NCI-H526 treated with DMSO at 0.1 percent for 48 hours (cell line): ENCODE measurements at regions not wholly inside any gene's neighbourhood (a gene's known extent, or its start where the extent isn't known, plus 50 kb on each side); places are given as distances from the start of the nearest gene placed in this dataset.
A peak's percentile ranks its signal among the peaks of the same experiment; 100 is the strongest.
"Not testable (repeated sequence)": the region's sequence is repeated elsewhere in the genome, so short reads cannot be mapped to it uniquely, and the experiment has no call there.

ENCODE experiments used
- DNase-seq: peaks from one replicate; lab custom pipeline; 2025; lab: John Stamatoyannopoulos, UW

DNA sequence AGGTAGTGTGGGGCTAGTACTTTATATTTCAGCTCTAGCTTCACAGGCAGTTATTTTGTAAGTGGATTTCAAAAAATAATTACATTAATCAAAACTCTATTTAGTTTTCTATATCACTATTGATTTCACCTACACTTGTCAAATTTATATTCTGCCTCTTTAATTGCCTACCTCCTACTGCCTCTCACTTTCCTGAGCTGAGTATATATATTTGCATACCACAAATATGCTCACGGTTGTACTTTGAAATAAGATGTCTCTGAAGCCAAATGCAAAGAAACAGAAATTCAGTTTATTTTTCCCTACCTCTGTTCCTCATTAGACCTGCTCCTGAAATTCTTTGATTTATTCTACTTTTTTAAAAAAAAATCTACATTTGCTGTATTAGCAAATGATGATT, 309.3 kb upstream of the TGFBR2 start:
- DNase-seq: peak; percentile 73

DNA sequence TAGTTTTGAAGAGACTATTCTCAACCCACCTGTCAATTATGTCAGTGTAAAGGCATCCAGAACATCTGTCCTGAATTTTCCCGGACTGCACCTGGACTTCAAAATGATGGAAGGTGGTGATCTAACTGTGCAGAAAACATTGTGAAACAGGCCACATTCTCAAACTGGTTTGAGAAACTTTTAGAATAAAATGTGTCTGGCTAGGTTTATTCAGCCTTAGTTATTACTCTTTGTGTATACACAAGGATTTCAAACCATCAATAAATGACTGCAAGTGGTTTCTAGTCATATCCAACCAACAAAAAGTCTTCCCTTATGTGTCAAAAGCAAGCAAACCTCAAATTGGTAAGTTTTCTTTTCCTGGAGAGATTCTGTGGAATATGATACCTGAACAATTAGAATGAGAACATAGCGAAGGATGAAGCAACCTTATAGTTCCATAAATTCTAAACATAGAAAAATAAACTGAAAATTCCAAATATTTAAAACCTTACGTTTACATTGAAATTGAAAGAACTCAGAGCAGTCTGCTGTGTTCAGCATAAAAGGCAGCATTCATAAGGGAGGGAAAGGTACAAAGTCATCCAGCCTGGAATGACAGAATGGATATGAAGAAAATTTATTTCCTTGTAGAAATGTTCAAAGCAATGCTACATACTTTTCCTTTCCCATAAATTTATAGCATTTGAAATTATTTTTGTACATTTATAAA, 306.6 kb upstream of the TGFBR2 start:
- DNase-seq: no peak

DNA sequence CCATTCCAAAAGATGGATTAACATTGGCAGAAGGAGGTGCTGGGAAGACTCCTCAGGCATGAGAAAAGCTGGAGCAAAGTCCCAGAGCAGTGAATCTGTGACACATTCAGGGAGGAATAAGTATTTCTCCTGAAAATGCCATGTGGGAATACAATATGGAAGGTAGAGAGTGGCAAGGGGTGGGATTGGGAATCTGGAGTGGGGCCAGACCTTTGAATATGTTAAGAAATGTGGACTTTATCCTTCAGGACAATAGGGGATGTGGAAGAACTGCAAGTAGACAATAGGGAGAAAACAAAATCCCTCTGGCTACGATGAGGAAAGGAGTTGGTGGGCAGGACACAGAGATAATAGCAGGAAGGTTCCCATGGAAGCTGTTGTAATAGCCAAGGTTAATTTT, 305.6 kb upstream of the TGFBR2 start:
- no peak for DNase-seq

DNA sequence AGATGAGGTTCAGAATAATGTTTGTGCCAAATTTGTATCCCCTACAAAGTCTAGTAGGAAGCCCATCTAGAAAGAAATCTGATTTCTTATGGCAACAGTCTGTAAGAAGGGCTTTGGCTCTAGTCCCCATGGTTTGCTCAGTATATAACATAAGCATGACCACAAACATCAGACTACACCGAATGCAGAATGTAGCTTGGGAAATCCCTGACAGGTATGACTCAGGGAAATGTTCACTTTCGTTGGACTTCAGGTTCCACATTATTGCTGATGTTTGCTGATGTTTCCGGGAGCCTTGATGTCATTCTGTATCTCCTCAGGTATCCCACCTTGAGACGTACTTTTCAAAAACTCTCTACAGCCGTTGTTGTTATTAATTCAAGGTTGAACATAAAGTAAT, 304.4 kb upstream of the TGFBR2 start:
- DNase-seq: no peak

DNA sequence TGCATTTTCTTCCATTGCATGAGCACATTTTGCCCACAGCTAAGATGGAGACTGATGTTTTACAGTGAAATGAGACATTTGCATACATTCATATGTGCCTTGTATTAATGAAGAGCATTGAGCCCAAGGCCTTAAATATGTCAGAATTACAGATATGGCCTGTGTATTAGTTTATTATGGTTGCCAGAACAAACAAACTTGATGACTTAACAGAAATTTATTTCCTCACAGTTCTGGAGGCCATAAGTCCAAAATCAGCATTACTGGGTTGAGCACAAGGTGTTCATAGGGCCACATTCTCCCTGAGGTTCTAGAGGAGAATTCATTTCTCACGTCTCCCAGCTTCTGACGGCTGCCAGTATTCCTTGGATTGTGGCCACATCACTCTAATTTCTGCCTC, 302.6 kb upstream of the TGFBR2 start:
- DNase-seq: no peak

DNA sequence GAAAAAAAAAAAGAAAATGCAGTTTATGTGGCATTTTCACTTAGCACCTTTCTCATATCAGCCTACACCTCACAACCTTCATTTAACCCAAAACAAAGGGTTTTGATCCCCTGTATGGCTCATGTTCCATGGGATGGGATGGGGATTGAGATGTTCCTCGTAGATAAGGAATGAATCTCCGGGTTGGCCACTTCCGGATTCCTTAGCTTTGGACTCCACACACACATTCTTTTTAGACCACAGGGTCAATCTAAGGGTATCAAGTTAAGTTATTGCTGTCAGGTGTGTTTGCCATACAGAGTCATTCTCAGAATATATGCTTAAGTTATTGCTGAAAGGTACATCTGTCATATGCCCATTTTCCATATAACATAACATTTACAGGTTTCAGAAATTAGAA, 301.4 kb upstream of the TGFBR2 start:
- no peak for DNase-seq

DNA sequence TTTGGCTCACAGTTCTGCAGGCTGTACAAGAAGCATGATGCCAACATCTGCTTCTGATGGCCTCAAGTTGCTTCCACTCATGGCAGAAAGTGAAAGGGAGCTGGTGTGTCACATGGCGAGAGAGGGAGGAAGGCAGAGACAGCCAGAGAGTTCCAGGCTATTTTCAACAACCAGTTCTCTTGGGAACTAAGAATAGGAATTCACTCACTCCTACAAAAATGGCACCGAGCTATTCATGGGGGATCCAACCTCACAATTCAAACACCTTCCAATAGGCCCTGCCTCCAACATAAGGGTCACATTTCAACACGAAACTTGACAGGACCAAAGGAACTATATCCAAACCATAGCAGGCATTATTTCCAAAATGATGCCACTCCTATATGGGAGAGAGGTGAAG, 299.5 kb upstream of the TGFBR2 start:
- no peak for DNase-seq

DNA sequence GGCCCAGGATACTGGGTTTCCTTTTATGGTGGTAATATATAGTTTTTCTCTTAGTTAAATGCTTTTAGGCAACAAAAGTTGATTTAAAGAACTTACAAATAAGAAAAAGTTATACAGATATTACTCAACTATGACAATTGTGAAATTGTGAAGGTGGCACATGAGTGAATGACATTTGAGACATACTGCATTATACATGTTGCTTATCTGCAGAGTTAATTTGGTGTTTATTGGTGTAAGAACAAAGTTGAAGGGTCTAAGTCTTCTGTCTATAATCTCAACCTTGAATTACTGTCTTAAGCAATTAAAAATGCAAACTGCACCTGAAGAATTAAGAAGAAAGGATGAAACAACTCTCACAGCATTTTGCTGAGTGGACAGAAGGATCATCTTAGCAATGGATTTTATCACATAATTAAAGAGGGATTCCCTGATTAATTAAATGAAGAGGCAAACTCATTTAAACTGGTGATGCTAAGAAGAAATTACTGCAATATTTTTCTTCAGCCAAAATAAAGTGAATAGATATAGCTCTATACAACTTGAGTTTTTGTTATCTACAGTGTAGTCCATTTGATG, 298.9 kb upstream of the TGFBR2 start:
- DNase-seq: no peak

DNA sequence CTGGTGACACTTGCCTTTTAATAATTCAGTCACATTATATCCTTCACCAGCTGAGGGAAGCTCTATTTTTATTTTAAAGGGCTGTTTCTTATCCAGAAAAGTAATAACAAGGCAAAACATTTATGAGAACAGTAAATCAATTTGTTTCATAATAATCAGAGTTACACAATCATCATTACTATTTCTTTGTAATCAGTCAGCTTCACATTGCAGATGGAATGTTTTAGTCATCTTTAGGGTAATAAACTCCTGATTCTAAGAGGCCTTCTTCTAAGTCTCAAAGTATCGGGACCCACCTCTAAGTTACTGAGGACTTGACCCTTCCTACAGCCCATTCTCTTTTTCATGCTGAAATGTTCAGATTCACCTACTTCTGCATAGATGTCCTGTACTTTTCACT, 298.3 kb upstream of the TGFBR2 start:
- no peak for DNase-seq

DNA sequence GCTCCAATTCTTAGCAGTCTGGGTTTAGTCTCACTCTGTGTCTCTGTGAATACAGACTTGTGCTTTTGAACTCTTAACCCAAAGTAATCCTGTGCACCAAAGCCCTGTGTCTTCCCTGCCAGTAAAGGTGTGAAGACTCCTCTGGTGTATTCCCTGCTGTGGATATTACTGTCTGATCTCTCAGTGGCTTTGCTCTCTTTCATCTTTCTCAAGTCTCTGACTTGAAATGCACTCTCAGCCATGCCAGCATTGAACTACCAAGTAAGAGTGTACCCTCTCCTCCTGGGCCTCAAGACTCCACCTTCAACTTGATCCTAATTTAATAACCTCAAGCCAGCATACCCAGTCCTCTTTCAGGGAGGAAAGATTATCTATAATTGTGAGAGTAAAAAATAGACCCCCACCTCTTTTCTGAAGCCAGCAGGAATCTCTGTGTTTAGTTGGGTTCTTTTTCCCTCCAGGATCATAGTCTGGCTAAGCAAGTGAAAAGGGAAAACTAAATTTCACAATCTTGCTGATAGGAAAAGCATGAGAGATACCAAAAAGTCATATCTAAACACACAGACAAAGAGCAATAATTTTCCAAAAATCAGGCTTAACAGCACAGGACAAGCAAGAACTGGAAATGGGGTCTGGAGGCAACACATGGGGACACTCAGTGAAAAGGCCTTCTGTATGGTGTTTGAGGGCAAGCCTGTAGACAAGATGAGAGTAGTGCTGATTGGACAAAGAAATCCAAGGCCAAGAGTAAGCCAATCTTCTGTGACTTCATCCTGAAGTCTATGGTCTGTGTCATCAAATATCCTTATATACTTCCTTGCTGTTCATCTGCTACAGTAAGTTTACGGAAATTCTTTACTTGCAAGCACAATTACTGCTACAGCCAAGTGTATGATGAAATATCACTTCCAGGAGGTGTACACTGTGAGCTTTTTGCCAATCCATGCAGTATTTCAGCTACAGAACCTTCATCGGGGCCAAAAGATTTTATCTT, 296.1 kb upstream of the TGFBR2 start:
- no peak for DNase-seq

DNA sequence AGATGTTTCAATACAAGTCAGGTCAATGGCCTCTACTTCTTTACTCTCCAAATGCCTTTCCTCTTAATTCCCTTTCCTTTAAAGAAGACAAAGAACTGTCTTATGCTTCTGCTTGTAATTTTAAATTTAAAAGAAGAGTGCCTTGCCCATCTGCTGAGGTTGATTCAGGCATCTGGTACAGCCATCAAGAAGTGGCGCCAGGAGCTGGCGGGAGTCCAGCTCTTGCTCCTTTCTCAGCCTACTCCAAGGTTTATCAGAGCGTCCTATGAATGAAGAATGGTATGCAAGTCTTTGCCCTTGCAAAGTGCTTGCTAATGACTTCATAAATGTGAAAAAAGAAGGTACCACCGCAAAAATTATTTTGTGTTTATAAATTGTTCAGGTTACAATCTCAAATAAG, 294.6 kb upstream of the TGFBR2 start:
- DNase-seq: no peak

DNA sequence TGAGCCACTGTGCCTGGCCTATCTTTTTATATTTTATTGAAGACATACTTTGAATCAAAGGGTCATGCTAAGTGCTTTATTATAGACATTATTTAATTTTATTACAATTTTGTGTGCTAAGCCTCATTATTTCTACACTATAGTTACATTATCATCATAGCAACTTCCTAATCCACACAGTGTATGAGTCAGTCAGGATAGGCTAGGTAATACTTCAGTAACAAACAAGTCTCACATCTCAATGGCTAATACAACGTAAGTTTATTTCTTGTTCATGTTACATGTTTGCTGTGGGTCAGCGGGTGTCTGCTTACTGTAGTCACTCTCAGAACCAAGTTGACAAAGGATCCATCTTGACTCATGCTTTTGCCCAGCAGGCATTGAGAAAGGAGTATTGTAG, 292.6 kb upstream of the TGFBR2 start:
- no peak for DNase-seq

DNA sequence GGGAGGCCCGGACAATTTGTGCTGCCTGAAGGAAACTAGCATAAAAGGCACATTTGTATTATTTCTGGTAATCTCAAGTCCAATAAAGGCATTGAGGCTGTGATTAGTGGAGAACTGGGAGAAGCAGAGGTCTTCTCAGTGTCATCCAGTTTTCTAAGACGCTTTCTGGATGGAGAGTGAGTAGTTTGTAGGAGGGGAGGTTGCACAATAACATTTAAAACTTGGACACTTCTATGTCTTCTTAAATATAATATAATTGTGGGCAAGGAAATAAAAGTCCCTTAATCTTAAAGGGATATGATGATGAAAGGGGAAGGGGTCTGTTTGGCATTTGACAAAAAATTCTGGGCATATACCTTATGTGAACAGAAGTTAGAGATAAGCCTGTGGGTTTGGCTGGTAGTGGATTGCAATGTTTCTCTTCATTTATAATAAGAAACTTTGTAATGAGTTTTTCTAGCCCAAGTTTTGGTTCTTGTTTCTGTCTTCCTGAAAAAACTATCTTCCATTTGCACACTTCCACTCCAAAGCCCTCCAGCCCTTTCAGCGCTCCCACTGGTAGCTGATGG, 291.6 kb upstream of the TGFBR2 start:
- no peak for DNase-seq

DNA sequence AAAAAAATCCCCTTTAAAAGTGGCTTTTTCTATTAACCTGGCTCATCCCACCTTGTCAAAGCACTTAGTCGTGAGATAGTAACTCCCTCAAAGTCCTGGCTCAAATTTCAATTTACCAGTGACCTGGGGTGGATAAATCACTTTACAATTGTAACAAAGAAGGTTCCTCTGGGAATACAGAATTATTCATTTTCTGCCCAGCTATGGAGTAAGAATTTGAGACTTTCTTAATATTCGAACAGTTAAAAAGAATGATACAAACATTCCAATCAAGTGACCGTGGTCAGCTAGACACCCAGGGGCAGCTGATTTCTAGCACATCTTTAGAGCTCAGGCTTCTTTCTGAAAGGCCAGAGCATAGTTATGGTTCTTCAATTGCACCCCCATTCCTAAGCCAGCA, 291.0 kb upstream of the TGFBR2 start:
- no peak for DNase-seq

DNA sequence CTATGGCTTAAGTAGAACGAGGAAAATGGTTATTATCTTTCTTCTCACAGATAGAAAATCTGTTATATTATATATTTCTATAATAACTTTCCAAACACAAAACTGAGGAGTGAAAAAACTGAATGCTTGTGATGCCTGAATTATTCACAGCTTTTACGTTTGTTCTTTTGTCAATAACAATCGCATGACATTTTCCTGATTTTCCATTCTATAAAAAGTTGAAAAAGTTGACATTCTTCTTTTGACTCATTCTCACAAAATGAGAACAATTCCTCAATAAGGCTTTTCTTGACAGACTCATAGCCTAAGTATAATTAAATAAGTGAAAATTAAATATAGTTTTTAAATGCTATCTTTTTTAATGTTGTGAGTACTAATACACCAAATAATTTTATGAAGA, 288.8 kb upstream of the TGFBR2 start:
- no peak for DNase-seq

DNA sequence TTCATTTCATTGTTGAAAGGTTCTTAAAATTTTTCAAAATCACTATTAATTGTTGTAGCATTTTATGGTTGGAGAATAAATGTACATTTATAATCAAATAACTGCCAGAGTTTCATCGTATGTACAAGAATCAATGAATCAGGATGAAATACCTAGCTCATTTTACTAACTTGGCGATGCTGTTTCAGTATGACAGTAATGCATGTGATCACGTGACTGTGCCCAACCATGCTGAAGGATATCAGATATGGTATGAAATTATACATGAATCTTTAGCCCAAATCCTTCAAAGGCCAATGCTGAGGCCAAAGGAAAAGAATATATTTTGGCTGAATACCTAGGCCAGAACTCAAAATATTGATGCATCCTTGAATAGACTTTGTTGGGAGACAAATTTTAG, 288.3 kb upstream of the TGFBR2 start:
- DNase-seq: no peak

DNA sequence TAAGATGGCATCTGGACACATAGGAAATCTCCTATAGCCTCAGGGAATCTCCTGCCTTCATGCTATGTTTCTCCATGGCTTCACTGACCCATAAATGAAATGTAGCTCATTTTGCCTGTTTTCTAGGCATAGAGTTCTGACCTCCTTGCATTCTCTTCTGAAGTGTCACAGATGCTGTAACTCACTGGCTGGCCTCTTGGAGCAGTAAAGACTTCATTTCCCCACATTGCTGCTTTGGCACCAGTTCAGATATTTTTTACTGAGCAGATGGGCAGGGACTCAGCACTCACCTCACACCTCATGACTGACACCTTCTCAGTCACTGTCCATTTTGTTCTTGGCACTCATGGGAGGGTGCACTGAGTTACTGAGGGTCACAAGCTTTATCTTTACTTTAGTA, 286.7 kb upstream of the TGFBR2 start:
- DNase-seq: peak; percentile 10

DNA sequence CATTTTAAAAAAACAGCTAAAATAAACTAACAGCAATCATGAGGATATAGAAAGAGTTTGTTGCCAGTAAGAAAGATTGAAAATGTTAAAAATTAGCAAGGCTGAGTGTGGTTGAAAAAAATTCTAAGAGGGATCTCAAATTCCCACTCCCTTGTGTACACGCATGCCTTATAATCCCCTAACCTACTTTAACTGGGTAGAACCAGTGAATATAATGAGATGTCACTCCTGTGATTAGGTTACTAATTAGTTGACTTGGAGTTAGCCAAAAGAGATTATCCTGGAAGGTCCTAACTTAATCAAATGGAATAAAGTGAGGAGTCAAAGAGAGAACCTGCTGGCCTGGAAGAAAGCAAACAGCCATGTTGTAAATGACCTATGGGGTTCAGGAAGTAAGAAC, 286.0 kb upstream of the TGFBR2 start:
- no peak for DNase-seq

DNA sequence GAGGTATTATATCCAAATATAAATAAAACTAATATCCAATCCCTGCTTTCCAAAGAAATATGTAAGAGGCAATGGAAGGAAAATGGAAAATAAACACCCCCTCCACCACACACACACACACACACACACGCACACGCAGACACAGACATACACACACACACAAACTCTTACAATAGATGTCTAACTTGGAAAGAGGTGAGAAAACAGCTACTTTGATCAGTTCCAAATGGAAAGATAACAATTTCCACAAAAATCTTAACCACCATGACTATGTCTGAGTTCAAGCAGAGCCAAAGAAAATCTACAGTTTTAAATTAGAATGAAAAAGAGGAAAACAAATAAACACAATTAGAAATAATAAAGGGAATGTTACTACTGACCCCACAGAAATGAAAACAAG, 285.3 kb upstream of the TGFBR2 start:
- DNase-seq: no peak

DNA sequence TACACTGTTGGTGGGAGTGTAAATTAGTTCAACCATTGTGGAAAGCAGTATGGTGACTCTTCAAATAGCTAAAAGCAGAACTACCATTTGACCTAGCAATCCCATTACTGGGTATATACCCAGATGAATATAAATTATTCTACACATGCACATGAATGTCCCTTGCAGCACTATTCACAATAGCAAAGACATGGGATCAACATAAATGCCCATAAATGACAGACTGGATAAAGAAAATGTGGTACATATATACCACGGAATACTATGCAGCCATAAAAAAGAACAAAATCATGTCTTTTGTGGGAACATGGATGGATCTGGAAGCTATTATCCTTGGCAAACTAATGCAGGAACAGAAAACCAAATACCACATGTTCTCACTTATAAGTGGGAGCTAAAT, 282.8 kb upstream of the TGFBR2 start:
- DNase-seq: not testable (repeated sequence)

DNA sequence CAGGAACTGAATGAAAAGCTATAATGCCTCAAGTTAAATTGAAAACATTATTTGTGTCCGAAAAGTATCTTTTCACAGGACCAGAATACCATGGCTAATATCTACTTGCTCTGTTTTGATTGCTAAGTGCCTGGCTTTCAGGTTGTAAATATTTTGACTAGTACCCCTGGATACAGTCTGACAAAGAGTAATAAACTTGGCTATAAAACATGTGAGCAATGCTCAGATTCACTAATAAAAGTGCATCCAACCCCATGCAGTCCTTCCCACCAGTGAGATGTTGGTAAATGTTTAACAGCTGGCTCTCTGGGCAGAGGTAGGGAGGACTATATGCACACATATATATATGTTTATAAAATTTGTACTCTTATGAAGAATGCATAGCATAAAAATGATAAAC, 281.8 kb upstream of the TGFBR2 start:
- no peak for DNase-seq

DNA sequence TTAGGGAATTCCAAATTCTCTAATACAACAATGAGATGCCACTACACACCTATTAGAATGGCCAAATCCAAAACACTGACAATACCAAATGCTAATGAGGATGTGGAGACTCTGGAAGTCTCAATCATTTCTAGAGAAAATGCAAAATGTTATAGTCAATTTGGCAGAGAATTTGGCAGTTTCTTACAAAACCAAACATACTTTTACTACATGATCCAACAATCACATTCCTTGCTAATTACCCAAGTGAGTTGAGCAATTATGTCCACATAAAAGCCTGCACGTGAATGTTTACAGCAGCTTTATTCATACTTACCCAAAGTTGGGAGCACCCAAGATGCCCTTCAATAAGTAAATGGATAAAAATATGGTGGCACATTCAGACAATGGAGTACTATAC, 278.4 kb upstream of the TGFBR2 start:
- not testable (repeated sequence) for DNase-seq

DNA sequence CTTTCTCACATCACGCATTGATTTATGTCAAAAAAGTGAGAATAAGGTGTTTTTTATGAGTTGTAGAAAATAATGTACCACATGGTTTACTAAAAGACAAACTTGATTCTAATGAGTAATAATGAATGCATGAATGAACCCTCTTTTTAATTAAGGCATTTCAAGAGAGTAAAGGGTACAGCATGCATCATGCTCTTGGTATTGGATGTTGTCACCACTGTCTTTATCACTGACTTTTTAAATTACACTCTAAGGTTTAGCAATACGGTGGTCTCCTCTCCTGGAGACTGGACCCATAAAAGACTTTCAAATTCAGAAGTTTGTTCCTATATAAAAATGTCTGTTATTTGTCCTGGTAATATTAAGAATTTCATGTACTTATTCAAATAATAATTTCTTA, 277.5 kb upstream of the TGFBR2 start:
- DNase-seq: not testable (repeated sequence)
